GM13977 (cell line): ENCODE measurements at regions not wholly inside any gene's neighbourhood (a gene's known extent, or its start where the extent isn't known, plus 50 kb on each side); places are given as distances from the start of the nearest gene placed in this dataset.

Source experiments
- DNase-seq: peaks from one replicate; pipeline ENCODE4 v3.0.0; 2012; ENCODE audit warnings: low spot score
- CTCF ChIP-seq: IDR thresholded peaks from 2 replicates; pipeline ENCODE4 v1.5.1; 2012; ENCODE audit warnings: mild to moderate bottlenecking, control low read depth; ENCODE audit not compliant: insufficient read depth; ENCODE audit errors: extremely low read depth, missing control alignments
- in situ Hi-C: fragments of 300-500 bp; cut with MboI; formaldehyde crosslinking; loops from one replicate; pipeline ENCODE4 v1.12.0; 2022; ENCODE audit warnings: low sequenced_read_pairs, low pct_unique_long_range_greater_than_20kb, mixed read lengths, inconsistent platforms; ENCODE audit not compliant: unreplicated experiment

- no peak for DNase-seq
- no peak for TF ChIP-seq CTCF
- in situ Hi-C loops, result no loop called here
Measured at GRCh38 chr6:21679761-21680265, 86.3 kb downstream of the SOX4 start.

- no peak for DNase-seq
- in situ Hi-C loops, result no loop called here
- no peak for TF ChIP-seq CTCF
Measured at GRCh38 chr6:21680611-21681010, 87.1 kb downstream of the SOX4 start.

GRCh38 chr6:21690489-21690888 is 96.9 kb downstream of the SOX4 start:
- in situ Hi-C loops, result no loop called here
- DNase-seq, result no peak
- TF ChIP-seq CTCF, result no peak

GRCh38 chr6:21691685-21692346 is 98.3 kb downstream of the SOX4 start:
- in situ Hi-C loops, result no loop called here
- no peak for TF ChIP-seq CTCF
- no peak for DNase-seq

GRCh38 chr6:21692721-21693120 is 99.2 kb downstream of the SOX4 start:
- no peak for TF ChIP-seq CTCF
- DNase-seq, result no peak
- in situ Hi-C loops, result no loop called here

- in situ Hi-C loops, result no loop called here
- TF ChIP-seq CTCF, result no peak
- no peak for DNase-seq
Measured at GRCh38 chr6:21694168-21694567, 100.6 kb downstream of the SOX4 start.
